Fibroblast of skin of right biceps (primary cell): ENCODE measurements at regions not wholly inside any gene's neighbourhood (a gene's known extent, or its start where the extent isn't known, plus 50 kb on each side); places are given as distances from the start of the nearest gene placed in this dataset.
"Not testable (repeated sequence)": the region's sequence is repeated elsewhere in the genome, so short reads cannot be mapped to it uniquely, and the experiment has no call there.

Source experiments
- DNase-seq: peaks from one replicate; pipeline ENCODE4 v3.0.0-alpha.2; 2013

DNA sequence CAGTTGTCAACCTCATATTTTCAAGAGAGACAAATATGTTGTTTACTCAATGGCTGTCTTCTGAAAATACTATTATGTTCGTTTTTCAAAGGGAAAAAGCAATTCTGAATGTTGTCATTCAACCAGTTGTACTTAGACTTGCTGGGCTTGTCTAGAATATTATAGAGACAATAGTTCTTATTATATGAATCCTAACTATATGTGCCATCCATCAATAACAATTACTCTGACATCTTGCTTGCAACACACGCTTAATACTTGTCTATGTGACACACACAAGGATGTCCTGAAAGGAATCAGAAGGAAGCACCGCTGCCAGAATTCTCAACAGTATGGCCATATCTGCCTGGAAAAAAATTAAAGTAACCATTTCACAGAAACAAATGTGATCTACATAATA is 283.3 kb upstream of the NRSN1 start:
- DNase-seq, result no peak

DNA sequence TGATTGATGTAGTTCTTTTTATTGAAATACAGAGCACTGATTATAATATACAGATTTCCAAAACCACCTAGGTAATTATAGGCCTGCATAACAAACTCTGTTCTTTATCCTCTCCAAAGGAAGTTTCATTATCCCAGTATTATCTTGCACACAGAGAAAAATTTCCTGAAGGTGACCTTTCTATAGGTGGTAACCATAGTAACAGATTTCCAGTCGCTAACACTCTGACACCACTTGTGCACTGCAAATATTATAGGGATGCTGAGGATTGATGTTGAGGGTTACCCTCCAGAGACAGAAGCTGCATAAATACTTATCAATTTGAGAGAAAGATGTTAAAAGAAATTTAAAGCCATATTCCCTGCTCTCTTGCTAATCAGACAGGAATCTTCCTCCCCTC is 274.5 kb upstream of the NRSN1 start:
- DNase-seq, result no peak

DNA sequence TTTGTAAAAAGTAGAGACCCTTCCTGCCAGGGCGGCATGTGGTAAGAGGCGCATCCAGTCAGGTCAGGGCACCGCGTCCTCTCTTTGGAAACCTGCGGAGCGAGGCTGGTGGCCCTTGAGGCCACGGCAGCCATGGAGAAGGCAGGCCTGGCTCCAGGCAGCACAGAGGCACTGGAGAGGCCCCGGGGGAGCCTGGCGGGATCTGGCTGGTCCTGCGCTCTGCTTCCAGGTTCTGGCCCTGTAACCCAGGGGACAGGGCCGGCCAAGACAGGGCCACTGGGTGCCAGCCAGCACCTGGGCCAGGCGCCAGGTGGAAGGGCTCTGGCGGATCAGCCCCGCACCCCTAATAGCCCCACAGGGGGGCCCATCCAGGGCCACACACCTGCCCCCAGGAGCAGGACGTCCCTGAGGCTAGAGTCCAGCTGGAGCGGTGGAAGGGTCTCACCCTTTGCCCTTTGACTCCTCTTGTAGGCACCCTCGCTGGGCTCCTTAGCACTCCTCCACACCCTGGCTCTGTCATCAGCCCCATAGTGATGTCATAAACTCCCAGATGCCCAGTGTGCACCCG is 272.4 kb upstream of the NRSN1 start:
- not testable (repeated sequence) for DNase-seq

DNA sequence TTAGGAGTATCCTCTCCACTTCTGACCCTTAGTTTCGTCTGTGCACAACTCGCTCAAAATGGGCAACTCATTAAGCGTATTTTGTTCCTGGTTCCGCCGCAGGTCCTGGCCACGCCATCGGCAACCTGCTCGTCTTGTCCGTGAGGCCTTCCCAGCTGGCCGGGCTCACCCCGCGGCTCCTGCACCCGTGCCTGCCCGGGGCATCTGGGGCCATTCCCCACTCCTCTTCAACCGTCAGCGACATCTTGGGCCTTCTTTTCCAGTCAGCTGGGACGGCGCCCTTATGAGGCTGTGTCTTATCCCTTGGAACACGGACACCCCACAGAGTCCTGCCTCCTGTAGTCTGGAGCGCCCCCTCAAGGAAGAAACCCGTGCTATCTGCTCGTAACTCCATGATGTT is 271.9 kb upstream of the NRSN1 start:
- DNase-seq, result not testable (repeated sequence)

DNA sequence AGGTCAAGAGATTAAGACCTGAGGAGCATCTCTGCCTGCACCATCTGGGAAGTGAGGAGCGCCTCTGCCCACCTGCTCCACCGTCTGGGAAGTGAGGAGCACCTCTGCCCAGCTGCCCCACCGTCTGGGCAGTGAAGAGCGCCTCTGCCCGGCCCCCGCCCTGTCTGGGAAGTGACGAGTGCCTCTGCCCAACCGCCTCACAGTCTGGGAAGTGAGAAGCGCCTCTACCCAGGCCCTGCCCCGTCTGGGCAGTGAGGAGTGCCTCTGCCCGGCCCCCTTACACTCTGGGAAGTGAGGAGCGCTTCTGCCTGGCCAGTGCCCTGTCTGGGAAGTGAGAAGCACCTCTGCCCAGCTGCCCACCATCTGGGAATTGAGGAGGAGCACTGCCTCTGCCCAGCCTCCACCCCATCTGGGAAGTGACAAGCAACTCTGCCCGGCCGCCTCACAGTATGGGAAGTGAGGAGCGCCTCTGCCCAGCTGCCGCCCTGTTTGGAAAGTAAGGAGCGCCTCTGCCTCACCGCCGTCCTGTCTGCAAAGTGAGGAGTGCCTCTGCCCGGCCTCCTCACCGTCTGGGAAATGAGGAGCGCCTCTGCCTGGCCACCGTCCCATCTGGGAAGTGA is 270.4 kb upstream of the NRSN1 start:
- DNase-seq, result no peak

DNA sequence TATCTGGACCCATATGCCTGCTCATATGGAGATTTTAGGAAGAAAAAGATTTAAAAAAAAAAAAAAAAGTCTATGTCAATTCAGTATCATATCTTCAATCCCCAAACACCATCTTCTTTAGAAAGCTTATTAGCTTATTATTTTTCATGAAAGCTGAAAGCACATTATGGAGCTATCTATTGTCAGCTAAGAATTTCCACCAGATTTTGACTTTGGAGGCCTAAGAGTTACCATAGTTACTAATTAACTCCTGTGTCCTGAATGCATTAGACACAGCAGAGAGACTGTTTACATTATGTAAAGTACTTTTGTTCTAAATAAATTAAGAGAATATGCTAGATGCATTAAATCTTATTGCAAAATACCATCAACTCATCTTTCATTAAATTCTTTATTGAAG is 255.5 kb upstream of the NRSN1 start:
- no peak for DNase-seq

DNA sequence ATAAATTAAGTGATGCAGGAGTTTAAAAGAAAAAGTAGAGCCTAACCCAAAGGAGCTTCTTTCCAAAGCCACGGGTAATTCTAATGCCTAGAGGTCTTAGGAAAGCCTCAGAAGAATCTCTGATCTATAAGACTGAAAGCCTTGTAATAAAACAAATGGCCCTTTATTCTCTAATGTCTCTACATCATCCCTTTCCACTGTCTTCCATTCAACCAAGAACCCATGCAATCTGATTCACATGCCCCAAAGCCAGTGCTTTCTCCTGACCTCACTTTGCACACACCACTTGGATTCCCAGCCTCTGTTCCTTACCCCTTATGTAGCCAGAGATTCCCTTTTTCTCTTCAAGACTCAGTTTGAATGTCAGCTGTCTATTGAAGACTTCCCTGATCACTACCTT is 252.9 kb upstream of the NRSN1 start:
- no peak for DNase-seq

DNA sequence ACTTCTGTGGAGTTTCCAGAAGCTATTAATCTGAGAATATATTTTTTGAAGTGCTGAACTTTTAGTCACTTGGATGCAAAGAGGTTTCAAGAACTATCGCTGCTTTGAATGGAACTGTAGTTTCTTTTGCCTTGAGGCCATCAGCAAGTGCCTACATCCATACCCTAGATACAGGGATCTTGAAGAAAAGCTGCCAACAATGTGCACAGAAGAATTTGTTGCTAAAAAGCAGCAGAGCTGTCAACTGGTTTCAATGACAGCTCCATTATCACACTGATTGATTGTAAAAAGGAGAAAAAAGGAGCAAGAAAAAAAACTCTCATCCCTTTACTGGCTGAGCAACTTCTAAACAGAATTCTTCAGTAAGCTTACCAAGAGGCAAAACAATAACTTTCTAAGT is 251.0 kb upstream of the NRSN1 start:
- no peak for DNase-seq

DNA sequence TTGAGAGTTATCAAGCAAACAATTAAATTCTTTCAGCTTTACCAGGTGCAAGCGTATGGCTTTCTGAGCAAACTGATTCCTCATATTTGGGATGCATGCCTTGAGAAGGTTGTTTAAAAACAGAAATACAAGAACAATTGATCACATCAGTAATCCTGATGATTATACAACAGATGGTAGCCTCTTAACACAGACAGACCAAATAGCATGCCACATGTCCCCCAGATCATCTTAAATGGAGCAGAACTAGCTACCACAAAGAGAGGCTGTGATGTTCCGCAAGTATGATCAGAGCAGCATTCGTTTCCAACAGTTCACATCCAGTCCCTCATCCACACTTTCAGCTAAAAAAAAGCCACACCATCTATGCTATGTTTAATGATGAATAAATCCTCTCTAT is 246.2 kb upstream of the NRSN1 start:
- no peak for DNase-seq

DNA sequence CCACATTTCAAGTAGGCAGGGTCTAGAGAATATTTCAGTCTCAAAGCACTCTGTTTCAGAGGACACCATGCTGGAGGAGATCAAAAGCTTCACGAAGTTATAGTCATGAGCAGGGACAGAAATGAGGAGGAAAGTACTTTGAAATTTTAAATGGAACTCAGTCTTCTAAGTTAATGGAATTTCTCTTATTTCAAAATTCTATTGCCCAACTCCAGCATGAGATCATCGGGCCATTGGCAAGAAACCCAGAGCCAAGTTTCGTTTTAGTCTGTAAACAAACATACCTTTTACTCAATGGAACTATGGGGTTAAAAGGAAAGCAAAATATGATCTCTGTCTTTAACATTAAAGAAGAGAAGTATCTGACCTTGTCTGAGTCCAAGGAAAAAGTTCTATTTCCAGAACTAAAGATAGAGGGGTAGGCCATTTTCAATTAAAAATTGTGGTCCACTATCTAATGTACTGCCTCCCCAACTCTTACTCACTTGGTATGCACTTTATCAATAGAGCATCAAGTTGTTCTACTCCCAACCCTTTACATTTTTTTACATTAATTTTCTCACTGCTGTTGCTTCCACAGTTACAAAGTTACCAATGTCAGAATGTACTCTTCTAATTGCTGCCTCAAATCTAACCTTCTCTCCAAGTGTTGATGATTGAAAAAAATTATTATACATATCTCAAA is 235.3 kb upstream of the NRSN1 start:
- DNase-seq, result peak; percentile 3

DNA sequence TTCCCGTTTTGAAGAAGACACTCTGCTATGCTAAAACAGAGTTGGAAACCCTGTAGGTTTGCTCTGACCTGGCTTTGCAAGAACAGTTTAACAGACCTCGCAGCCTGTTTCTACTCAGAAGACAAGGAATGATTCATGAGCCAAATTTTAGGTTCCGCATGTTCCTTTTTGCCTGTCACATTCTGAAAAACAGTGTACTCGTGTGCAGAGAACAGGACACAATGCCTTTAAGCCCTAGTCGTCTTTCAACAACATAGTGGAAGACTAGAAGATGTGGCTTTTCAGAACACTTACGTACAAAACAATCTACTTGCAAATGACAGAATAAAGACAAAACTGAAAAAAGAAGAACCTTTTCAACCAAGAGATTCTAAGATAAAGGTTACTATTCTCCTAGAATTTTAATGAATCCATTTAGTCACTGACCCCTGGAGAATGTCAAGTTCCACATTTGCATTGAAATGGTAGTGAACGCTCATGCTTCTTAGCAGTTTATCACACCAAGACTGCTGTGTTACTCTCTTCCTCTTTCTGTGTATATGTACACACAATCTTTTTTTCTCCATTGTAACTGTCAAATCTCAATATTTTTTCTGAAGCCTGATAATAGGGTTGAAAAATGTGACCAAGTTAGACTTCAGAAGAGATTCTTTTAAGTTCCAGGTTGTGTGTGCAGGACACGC is 220.7 kb upstream of the NRSN1 start:
- DNase-seq, result no peak

DNA sequence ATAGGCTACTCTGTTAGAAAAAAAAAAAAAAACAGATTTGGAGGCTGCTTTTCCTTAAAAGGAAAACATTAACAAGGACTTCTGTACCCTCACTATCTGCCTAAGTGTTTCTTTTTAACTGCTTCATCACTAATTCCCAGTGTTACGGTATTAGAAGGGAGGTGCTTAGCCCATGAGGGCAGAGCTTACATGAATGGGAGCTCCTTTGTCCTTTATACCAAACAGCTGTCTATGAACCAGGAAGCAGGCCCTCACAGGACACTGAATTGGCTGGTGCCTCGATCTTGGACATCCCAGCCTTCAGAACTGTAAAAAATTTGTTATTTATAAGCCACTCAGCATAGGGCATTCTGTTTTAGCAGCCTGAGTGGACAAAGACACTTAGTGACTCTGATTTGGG is 215.6 kb upstream of the NRSN1 start:
- no peak for DNase-seq

DNA sequence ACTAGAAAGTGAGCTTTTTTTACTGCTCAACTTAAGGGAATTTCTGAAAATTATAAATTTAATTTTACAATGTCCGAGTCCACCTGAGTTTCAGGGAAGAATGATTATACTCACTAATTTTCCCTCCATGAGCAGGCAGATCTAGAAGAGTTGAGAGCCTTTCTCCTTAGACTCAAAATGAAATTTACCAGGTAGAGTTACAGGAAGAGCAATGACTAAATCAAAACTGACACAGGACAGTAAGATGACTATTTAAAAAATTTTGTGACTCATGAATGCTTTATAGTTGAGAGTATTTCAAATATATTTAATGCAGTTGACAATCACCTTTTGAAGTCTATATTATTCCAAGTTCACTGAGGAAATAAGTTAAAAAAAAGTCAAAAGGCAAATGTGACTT is 198.1 kb upstream of the NRSN1 start:
- no peak for DNase-seq

DNA sequence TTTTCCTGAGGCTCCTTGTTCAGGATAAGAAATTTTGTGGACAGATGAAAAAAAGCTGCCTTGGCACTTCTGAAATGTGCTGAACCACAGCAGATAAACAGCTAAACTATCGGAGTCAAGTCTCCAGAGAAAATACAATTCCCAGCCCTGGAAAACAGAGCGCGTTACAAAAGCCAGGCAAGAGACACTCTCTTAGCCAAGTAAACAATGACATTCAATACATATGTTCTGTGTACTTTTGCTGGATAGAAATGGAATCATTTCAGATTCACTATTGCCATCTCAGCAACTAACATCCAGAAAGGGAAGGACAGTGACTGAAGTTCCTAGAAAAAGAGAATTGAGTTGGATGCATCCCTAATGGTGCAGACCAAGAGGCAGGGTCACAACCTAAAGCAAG is 196.8 kb upstream of the NRSN1 start:
- DNase-seq, result no peak

DNA sequence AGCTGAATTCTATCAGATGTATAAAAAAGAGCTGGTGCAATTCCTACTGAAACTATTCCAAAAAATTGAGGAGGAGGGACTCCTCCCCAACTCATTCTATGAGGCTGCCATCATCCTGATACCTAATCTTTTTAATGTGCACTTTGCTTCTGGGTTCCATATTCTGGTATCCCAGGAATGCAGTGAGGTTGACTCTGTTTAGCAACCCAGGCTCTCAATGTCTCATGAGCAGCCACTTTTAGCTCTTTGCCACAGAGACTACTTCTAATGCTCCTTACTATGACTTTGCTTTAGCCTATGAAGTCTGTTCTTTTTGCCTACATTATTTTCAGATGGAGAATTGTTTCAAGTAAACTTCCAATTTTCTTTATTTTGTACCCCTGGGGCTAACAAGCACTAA is 185.5 kb upstream of the NRSN1 start:
- no peak for DNase-seq

DNA sequence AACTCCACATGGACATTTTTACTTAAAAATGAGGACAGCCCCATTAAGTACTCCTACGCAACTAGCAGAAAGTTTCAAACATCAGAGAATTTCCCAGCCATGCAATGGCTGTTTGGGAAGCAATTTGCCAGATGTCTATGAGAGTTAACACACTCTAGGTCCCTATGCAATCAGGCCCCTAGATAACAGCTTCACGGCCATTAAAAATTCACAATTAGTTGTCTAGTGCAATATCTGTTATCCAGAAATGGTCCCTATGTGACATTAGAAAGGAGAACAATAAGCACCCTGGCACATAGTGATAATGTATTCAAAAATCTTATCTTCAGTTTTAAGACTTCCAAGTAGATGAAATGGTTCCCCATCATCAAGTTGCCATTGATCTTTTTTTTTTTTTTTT is 174.3 kb upstream of the NRSN1 start:
- DNase-seq, result no peak

DNA sequence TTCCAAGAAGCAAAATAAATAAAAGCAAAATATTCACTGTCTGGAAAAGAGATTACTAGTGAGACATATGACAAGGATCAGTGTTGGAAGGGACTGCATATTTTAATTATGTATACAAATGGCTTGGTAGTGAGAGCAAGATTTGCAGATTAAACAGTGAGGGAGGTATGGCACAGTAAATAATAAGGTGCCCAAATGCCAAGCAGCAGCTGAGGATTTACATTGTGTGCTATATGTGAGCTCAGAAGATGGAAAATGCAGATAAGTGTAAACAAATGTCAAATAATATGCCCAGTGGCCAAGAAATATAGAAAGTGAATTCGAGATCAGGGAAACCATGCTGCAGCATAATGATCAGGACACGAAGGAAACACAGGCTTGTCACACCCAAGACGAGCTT is 173.8 kb upstream of the NRSN1 start:
- no peak for DNase-seq

DNA sequence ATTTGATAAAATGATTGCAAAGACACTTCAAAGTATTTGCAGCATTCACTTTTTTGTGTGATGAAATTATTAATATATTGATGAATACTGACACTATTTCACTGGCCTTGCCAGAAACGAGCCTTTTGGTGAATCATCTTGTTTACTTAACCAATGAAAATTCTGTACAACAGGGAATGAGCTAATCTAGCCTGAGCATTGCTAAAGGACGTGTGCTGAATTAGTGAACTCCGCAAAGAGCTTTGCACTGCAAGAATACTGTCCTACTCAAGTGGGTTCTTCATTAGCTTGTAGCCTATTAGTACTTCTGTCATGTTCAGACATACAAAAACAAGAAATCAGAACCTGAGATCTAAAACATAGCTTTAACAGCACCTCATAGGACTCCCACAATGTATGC is 172.0 kb upstream of the NRSN1 start:
- no peak for DNase-seq

DNA sequence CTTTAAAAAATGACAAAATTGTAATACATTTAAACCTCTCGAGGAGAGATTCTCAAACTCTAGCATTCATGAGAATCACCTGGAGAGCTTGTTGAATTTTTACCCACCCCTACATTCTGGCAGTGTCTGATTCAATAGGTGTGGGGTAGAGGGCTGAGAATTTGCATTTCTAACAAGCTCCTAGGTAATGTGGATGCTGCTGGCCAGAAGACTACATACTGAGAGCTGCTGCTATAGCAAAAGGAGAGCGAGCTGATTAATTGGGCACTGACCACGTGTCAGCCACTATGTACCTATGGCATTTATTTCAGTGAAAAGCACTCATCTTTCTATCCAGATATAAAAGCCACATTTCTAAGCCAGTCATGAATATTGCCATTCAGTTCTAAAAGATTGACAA is 169.0 kb upstream of the NRSN1 start:
- DNase-seq, result no peak

DNA sequence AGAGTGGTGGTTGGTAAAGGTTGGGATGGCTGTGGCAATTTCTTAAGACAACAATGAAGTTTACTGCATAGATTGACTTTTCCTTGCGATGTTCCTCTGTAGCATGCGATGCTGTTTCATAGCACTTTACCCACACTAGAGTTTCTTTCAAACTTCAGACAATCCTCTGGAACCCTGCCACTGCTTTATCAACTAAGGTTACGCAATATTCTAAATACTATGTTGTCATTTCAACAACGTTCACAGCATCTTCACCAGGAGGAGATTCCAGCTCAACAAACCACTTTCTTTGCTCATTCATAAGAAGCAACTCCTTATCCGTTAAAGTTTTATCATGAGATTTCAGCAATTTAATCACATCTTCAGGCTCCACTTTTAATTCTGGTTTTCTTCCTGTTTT is 161.2 kb upstream of the NRSN1 start:
- DNase-seq, result no peak

DNA sequence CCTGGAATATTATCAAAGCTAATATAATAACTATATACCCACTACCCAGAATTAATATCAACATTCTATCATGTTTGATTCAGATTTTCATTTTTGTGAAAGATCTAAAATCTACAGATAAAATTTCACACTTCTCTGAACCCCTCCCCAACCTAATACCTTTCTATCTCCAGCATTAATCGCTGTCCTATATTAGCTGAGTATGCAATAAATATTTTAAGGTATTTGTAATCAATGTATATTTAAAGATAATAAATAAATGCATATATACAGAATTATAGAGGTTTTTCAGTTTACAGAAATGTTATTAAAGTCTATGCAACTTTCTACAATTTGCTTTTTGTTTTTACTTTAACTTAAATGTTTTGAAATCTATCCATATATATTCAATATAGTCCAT is 156.7 kb upstream of the NRSN1 start:
- DNase-seq, result no peak

DNA sequence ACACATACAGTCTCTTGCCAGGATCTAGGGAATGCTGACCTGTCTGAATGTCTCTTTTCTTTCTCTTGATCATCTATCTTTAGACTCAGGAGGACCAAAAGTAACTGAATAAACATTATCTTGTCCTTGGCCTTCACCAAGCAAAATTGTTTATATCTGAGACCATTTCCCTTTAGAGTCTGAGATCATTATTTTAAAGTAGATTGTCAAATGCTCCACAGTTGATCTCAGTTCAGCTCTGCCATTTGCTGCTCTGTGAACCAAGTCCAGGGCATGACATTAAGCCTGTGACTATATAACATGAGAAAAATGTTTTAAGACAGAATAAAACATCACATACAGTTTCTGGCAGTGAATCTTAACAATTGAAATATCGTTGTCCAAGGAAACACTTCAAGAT is 148.3 kb upstream of the NRSN1 start:
- DNase-seq, result no peak

DNA sequence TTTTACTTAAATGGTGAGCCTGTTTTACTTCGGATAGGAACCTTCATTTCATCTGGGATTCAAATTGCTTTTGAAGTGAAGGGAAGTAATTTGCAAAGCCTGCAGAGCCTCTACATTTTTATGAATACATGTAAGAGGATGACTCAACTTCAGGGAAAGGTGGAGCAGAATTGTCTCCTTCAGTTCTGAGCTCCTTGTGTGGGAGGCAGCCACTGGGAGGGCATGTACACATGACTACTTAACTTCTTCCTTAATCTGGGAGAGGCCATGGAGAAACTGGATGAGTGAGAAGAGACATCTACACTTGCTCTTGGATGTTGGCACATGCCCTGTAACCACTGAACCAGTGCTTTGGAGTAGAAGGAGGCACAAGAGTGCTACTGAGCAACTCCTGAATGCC is 145.1 kb upstream of the NRSN1 start:
- DNase-seq, result peak; percentile 16

DNA sequence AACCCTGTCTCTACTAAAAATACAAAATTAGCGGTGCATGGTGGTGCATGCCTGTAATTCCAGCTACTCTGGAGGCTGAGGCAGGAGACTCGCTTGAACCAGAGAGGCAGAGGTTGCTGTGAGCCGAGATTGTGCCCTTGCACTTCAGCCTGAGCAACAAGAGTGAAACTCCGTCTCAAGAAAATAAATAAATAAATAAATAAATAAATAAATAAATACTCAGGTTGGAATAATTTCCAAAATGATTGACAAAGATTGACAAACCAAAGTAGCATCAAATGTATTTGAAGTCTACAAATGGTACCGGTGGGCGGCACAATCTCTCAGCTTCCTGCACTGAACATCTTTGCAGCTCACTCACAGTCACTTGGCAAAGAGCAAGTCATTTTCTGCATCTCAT is 144.1 kb upstream of the NRSN1 start:
- DNase-seq, result no peak
